ENCODE measurements at regions not wholly inside any gene's neighbourhood (a gene's known extent, or its start where the extent isn't known, plus 50 kb on each side); places are given as distances from the start of the nearest gene placed in this dataset.

DNA sequence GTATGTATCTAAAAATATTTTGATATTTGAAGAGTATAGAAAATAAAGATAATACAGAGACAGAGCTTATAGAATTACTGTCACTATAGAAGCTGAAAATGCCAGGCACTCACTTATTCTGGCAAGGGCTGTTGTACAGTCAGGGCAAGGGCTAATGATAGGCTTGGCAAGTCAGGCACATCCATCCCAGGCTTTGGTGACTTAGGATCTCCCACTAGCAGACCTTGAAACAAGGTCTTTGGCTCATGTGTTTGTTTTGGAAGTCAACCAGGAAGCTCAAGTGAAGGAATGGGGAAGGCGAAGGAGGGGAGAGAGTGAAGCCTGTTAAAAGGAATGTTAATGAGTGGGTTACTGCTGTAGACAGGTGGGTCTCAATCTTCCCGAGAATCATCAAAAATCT, 199.1 kb upstream of the SUCLG2 start:
- TF ChIP-seq, protein P1, sequence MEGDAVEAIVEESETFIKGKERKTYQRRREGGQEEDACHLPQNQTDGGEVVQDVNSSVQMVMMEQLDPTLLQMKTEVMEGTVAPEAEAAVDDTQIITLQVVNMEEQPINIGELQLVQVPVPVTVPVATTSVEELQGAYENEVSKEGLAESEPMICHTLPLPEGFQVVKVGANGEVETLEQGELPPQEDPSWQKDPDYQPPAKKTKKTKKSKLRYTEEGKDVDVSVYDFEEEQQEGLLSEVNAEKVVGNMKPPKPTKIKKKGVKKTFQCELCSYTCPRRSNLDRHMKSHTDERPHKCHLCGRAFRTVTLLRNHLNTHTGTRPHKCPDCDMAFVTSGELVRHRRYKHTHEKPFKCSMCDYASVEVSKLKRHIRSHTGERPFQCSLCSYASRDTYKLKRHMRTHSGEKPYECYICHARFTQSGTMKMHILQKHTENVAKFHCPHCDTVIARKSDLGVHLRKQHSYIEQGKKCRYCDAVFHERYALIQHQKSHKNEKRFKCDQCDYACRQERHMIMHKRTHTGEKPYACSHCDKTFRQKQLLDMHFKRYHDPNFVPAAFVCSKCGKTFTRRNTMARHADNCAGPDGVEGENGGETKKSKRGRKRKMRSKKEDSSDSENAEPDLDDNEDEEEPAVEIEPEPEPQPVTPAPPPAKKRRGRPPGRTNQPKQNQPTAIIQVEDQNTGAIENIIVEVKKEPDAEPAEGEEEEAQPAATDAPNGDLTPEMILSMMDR (IDR thresholded peaks at IDR 0.05; ENCODE audit: unreplicated experiment): no peak
- Mint-ChIP-seq H3K4me1 (no peaks in the 10 kb centered on the region), H3K9me3 (no peaks in the 10 kb centered on the region), H3K27ac (no peak overlapping the region), H3K36me3 (no peaks in the 10 kb centered on the region), H3K4me3 (no peak overlapping the region), H3K27me3 (ENCODE audit: low read depth) (peaks cover 6% of the 10 kb centered on the region)
- DNase-seq (ENCODE audit: low spot score in 2 of 2, unreplicated experiment in 2 of 2): no peak

DNA sequence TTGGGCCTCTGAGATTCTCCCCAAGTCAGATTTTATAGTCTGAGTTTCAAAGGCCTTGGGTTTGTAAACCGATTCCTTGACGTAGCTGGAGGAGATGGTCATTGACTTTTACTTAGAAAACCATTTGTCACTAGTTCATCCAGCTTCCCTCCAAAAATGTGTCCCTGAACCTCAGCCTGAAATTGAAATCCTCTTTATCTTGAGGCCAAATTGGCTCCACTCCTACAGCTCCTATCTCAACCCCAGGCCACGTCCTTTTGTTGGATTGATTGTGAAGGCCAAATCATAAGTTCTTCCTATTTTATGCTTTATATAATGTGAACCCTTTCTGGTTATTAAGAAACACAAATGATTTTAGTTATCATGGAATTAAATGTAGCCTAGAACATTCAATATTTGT, 193.9 kb upstream of the SUCLG2 start:
- Mint-ChIP-seq H3K27ac (no peak overlapping the region), H3K27me3 (ENCODE audit: low read depth) (no peaks in the 10 kb centered on the region), H3K4me3 (no peak overlapping the region), H3K4me1 (no peaks in the 10 kb centered on the region), H3K9me3 (no peaks in the 10 kb centered on the region), H3K36me3 (no peaks in the 10 kb centered on the region)
- no peak for DNase-seq (ENCODE audit: low spot score in 2 of 2, unreplicated experiment in 2 of 2)
- TF ChIP-seq, protein P1 (IDR thresholded peaks at IDR 0.05; ENCODE audit: unreplicated experiment): no peak

DNA sequence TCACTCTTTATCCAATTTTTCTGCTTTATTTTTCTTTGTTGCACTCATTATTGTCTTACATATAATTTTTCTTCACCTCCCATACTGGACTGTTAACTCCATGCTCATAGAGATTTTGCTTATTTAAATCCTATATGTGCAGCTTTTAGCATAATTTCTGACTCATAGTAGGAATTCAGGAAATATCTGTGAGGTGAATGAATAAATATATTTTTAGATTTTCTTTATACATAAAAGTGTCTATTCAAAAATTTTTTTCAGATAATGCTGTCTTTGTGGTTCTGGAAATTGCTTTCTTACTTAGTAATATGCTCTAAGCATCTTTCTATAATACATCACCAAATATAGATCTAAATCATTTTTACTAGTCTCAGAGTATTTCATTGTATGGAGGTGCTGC, 191.8 kb upstream of the SUCLG2 start:
- Mint-ChIP-seq H3K36me3 (no peaks in the 10 kb centered on the region), H3K4me3 (no peak overlapping the region), H3K27me3 (ENCODE audit: low read depth) (no peaks in the 10 kb centered on the region), H3K27ac (no peak overlapping the region), H3K4me1 (no peaks in the 10 kb centered on the region), H3K9me3 (no peaks in the 10 kb centered on the region)
- TF ChIP-seq, protein P1 (IDR thresholded peaks at IDR 0.05; ENCODE audit: unreplicated experiment): no peak
- no peak for DNase-seq (ENCODE audit: low spot score in 2 of 2, unreplicated experiment in 2 of 2)

DNA sequence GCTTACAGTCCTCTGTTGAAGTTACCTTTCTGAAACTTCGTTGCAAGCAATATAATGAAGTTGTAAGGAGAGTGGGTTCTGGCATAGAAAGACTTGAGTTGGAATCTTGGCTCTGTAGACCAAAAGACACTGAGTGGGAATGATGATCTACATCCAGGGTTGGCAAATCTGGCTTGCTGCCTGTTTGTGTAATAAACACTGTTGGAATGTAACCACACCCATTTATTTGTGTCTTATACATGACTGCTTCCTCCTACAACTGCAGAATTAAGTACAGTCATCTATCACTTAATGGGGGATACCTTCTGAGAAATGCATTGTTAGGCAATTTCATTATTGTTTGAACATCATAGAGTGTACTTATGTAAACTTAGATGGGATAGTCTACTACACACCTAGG, 178.4 kb upstream of the SUCLG2 start:
- TF ChIP-seq, protein P1 (IDR thresholded peaks at IDR 0.05; ENCODE audit: unreplicated experiment): no peak
- Mint-ChIP-seq H3K36me3 (peaks cover 9% of the 10 kb centered on the region), H3K9me3 (peaks cover 43% of the 10 kb centered on the region), H3K27ac (no peak overlapping the region), H3K4me3 (no peak overlapping the region), H3K4me1 (no peaks in the 10 kb centered on the region), H3K27me3 (ENCODE audit: low read depth) (no peaks in the 10 kb centered on the region)
- no peak for DNase-seq (ENCODE audit: low spot score in 2 of 2, unreplicated experiment in 2 of 2)

DNA sequence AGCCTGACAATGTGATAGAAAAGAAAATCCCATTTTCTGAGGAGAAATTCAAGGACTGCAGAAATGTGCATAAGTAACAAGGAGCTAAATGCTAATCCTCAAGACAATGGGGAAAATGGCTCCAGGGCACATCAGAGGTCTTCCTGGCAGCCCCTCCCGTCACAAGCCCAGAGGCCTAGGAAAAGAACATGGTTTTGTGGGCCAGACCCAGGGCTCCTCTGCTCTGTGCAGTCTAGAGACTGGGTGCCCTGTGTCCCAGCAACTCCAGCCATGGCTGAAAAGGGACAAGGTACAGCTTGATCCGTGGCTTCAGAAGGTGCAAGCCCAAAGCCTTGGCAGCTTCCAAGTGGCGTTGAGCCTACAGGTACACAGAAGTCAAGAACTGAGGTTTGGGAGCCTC, 176.8 kb upstream of the SUCLG2 start:
- Mint-ChIP-seq H3K27ac (no peak overlapping the region), H3K4me1 (no peaks in the 10 kb centered on the region), H3K36me3 (peaks cover 9% of the 10 kb centered on the region), H3K9me3 (peaks cover 39% of the 10 kb centered on the region), H3K4me3 (no peak overlapping the region), H3K27me3 (ENCODE audit: low read depth) (no peaks in the 10 kb centered on the region)
- TF ChIP-seq, protein P1 (IDR thresholded peaks at IDR 0.05; ENCODE audit: unreplicated experiment): no peak
- DNase-seq (ENCODE audit: low spot score in 2 of 2, unreplicated experiment in 2 of 2): no peak

DNA sequence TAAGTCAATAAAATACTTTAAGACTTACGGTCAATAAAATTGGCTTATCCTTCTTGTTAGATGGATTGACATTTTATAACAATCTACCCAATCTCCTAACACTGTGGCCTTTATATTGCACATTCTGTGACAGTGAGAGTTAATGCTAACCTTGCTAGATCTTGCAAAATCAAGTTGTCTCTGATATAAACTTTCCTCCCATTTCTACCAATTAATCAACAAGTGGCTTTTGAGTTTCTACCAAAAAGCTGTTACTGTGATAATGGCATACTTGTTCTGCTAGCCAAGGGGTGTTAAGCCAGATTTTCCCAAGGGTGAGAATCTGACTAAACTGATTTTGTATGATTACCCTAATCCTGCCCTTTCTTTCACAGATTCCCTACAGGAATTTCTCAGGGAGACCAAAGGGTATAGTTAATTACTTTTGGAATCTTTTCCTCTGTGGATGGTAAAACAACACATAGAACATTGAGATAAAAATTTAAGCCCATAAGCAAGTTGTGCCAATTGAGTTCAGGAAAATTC, 174.1 kb upstream of the SUCLG2 start:
- Mint-ChIP-seq H3K9me3 (peaks cover 28% of the 10 kb centered on the region), H3K27ac (no peak overlapping the region), H3K27me3 (ENCODE audit: low read depth) (no peaks in the 10 kb centered on the region), H3K36me3 (peaks cover 9% of the 10 kb centered on the region), H3K4me3 (no peak overlapping the region), H3K4me1 (no peaks in the 10 kb centered on the region)
- DNase-seq (ENCODE audit: low spot score in 2 of 2, unreplicated experiment in 2 of 2): no peak
- TF ChIP-seq, protein P1 (IDR thresholded peaks at IDR 0.05; ENCODE audit: unreplicated experiment): no peak

All from mesothelial cell of epicardium (in vitro differentiated cells).